ENCODE measurements at regions not wholly inside any gene's neighbourhood (a gene's known extent, or its start where the extent isn't known, plus 50 kb on each side); places are given as distances from the start of the nearest gene placed in this dataset.

DNA sequence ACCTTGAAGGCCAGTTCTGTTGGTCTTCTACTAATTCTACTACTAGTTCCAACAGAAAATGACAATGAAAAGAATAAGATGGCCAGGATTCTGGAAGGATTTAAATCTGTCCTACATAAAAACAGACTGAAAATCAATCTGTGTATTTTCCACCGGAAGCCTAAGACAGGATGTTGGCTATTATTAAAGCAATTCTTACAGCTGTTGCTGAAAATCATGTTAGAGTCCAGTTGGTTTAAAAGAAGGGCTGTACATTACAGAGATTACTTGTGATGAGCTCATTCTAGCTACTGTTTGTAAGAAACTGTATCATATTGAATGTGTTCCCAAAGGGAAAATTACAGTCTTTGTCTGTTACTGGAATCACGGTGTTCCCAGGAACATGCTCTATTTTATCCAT, 54.8 kb upstream of the MAGEB16 start:
- H2AFZ ChIP-seq (ENCODE audit: low read depth, low read length): no peak overlapping the region
- no peak overlapping the region for H3K9ac ChIP-seq (ENCODE audit: low read length)
- no peak overlapping the region for H3K4me3 ChIP-seq (ENCODE audit: low read length)
- H3K9me3 ChIP-seq (ENCODE audit: insufficient read depth, low read length): no peaks in the 10 kb centered on the region
- no peaks in the 10 kb centered on the region for H3K4me1 ChIP-seq (ENCODE audit: low read length)
- no peak for TF ChIP-seq EZH2phosphoT487 (IDR thresholded peaks at IDR 0.05; ENCODE audit: low read depth)
- H3K36me3 ChIP-seq (replicated peaks; ENCODE audit: low read depth, low read length): no peaks in the 10 kb centered on the region
- H4K20me1 ChIP-seq (ENCODE audit: insufficient read depth, low read length): no peaks in the 10 kb centered on the region
- H3K27ac ChIP-seq (ENCODE audit: low read length): no peak overlapping the region
- H3K4me2 ChIP-seq (ENCODE audit: low read length): no peak overlapping the region
- no peaks in the 10 kb centered on the region for H3K27me3 ChIP-seq (ENCODE audit: low read depth, low read length)
- no peaks in the 10 kb centered on the region for H3K79me2 ChIP-seq (ENCODE audit: low read length)

All from OCI-LY3 (cell line).